Liver (tissue), 3 donors: ENCODE measurements at regions not wholly inside any gene's neighbourhood (a gene's known extent, or its start where the extent isn't known, plus 50 kb on each side); places are given as distances from the start of the nearest gene placed in this dataset.

Source experiments
- ATF3 ChIP-seq: IDR thresholded peaks from 2 replicates; pipeline ENCODE4 v1.6.1; 2016; ENCODE audit warnings: antibody characterized with exemption
- CTCF ChIP-seq: fragments of 150-350 bp; IDR thresholded peaks from 2 replicates; pipeline ENCODE4 v1.5.1; 2017; ENCODE audit warnings: improper control_type of control experiment, low read depth, low read length; ENCODE audit not compliant: missing input control
- JUND ChIP-seq, 2 donors: IDR thresholded peaks; 2 replicates each; pipeline ENCODE4 v1.6.1; 2016; ENCODE audit warnings: antibody characterized with exemption in 2 of 2
- MAX ChIP-seq: IDR thresholded peaks from 2 replicates; pipeline ENCODE4 v1.6.1; 2016; ENCODE audit warnings: antibody characterized with exemption
- donor health status: healthy.
- donor health status: healthy.

- TF ChIP-seq CTCF (no peak), MAX (no peak), JUND (IDR thresholded peaks at IDR 0.05) (no peak), ATF3 (no peak)
Measured at GRCh38 chr10:131025333-131025732, 286.2 kb downstream of the TCERG1L start.
